Esophagus (tissue), 2 donors: ENCODE measurements at regions not wholly inside any gene's neighbourhood (a gene's known extent, or its start where the extent isn't known, plus 50 kb on each side); places are given as distances from the start of the nearest gene placed in this dataset.
"Not testable (repeated sequence)": the region's sequence is repeated elsewhere in the genome, so short reads cannot be mapped to it uniquely, and the experiment has no call there.

ENCODE experiments used
- H3K27ac ChIP-seq, 2 donors: one replicate each; pipeline ENCODE4 v1.5.1; 2013; ENCODE audit warnings: low read depth in 2 of 2, mild to moderate bottlenecking in 2 of 2, inconsistent platforms in 1 of 2, low read length in 1 of 2, moderate library complexity in 1 of 2
- H3K27me3 ChIP-seq, 2 donors: one replicate each; pipeline ENCODE4 v1.6.1; 2013; ENCODE audit warnings: low read length in 2 of 2, control low read depth in 1 of 2, mild to moderate bottlenecking in 1 of 2; ENCODE audit not compliant: insufficient read depth in 2 of 2, control insufficient read depth in 1 of 2
- H3K36me3 ChIP-seq, 2 donors: one replicate each; pipeline ENCODE4 v1.6.1; 2013; ENCODE audit warnings: low read length in 1 of 2; ENCODE audit not compliant: control insufficient read depth in 2 of 2, insufficient read depth in 2 of 2
- H3K4me1 ChIP-seq, 2 donors: one replicate each; pipeline ENCODE4 v1.6.1; 2013; ENCODE audit warnings: low read length in 1 of 2; ENCODE audit not compliant: control insufficient read depth in 2 of 2, insufficient read depth in 2 of 2
- H3K4me3 ChIP-seq, 2 donors: one replicate each; pipeline ENCODE4 v1.5.1; 2013; ENCODE audit warnings: low read length in 2 of 2, mild to moderate bottlenecking in 2 of 2, low read depth in 1 of 2, moderate library complexity in 1 of 2
- H3K9me3 ChIP-seq, 2 donors: one replicate each; pipeline ENCODE4 v1.6.1; 2013; ENCODE audit warnings: mild to moderate bottlenecking in 2 of 2, low read depth in 1 of 2, low read length in 1 of 2, moderate library complexity in 1 of 2; ENCODE audit not compliant: control insufficient read depth in 2 of 2, insufficient read depth in 1 of 2
- WGBS, 2 donors: extraction: QIAGEN DNeasy Blood & Tissue Kit; methylation state at CpG; one replicate each; pipeline ENCODE4 v1.1.7; 2013; 5-methylcytosine and 5-hydroxymethylcytosine counted together
- donor health status: healthy with polysubstance abuse.
- donor health status: Bipolar disorder and iron deficiency.

- no peaks in the 10 kb centered on the region for H3K27me3 ChIP-seq
Measured at GRCh38 chr6:140669321-140669720, 1294.9 kb upstream of the CITED2 start.

GRCh38 chr6:140663772-140664171 lies 1289.3 kb upstream of the CITED2 start:
- WGBS, 2 donors: 95 to 97% methylated on average over 2 of the region's 2 CpGs
- no peak overlapping the region for H3K27ac ChIP-seq
- H3K4me3 ChIP-seq: no peak overlapping the region
- H3K36me3 ChIP-seq: no peaks in the 10 kb centered on the region
- H3K4me1 ChIP-seq: no peaks in the 10 kb centered on the region
- no peaks in the 10 kb centered on the region for H3K9me3 ChIP-seq
- no peaks in the 10 kb centered on the region for H3K27me3 ChIP-seq

More at GRCh38 chr6:140669321-140669720, 1294.9 kb upstream of the CITED2 start:
- Histone ChIP-seq H3K27ac (no peak overlapping the region), H3K4me3 (no peak overlapping the region), H3K9me3 (no peaks in the 10 kb centered on the region), H3K36me3 (no peaks in the 10 kb centered on the region), H3K4me1 (no peaks in the 10 kb centered on the region)
- 87 to 88% methylated on average over 3 of the region's 3 CpGs for whole genome bisulfite sequencing, 2 donors

- 92 to 95% methylated on average over 2 of the region's 2 CpGs for WGBS, 2 donors
Measured at GRCh38 chr6:140663094-140663493, 1288.6 kb upstream of the CITED2 start.

GRCh38 chr6:140661691-140662090 lies 1287.2 kb upstream of the CITED2 start:
- Histone ChIP-seq H3K36me3 (no peaks in the 10 kb centered on the region), H3K9me3 (no peaks in the 10 kb centered on the region), H3K4me1 (no peaks in the 10 kb centered on the region), H3K27ac (no peak overlapping the region), H3K4me3 (no peak overlapping the region), H3K27me3 (no peaks in the 10 kb centered on the region)
- 77 to 79% methylated on average over 3 of the region's 3 CpGs for WGBS, 2 donors

More at GRCh38 chr6:140663094-140663493, 1288.6 kb upstream of the CITED2 start:
- Histone ChIP-seq H3K36me3 (no peaks in the 10 kb centered on the region), H3K4me3 (no peak overlapping the region), H3K27ac (no peak overlapping the region), H3K4me1 (no peaks in the 10 kb centered on the region), H3K9me3 (no peaks in the 10 kb centered on the region), H3K27me3 (no peaks in the 10 kb centered on the region)

- no peaks in the 10 kb centered on the region for H3K36me3 ChIP-seq
- no peak overlapping the region for H3K4me3 ChIP-seq
- H3K27ac ChIP-seq: no peak overlapping the region
- H3K4me1 ChIP-seq: no peaks in the 10 kb centered on the region
- no peaks in the 10 kb centered on the region for H3K27me3 ChIP-seq
- WGBS, 2 donors: 27 to 31% methylated on average over 2 of the region's 2 CpGs
- peaks cover 0 to 2% of the 10 kb centered on the region in 2 donors for H3K9me3 ChIP-seq
Measured at GRCh38 chr6:140660295-140660694, 1285.8 kb upstream of the CITED2 start.

- Histone ChIP-seq H3K27ac (no peak overlapping the region), H3K9me3 (peaks cover 0 to 2% of the 10 kb centered on the region in 2 donors), H3K4me1 (no peaks in the 10 kb centered on the region), H3K36me3 (no peaks in the 10 kb centered on the region), H3K27me3 (no peaks in the 10 kb centered on the region), H3K4me3 (no peak overlapping the region)
Measured at GRCh38 chr6:140653972-140654371, 1279.5 kb upstream of the CITED2 start.

- H3K27ac ChIP-seq: no peak overlapping the region
- peaks cover 0 to 2% of the 10 kb centered on the region in 2 donors for H3K9me3 ChIP-seq
- no peaks in the 10 kb centered on the region for H3K36me3 ChIP-seq
- no peaks in the 10 kb centered on the region for H3K4me1 ChIP-seq
- H3K27me3 ChIP-seq: no peaks in the 10 kb centered on the region
- H3K4me3 ChIP-seq: no peak overlapping the region
Measured at GRCh38 chr6:140653506-140653905, 1279.1 kb upstream of the CITED2 start.

- WGBS, 2 donors: 90 to 91% methylated on average over 3 of the region's 3 CpGs
- not testable (repeated sequence) for H3K4me3 ChIP-seq, H3K36me3 ChIP-seq, H3K9me3 ChIP-seq, H3K27me3 ChIP-seq, H3K27ac ChIP-seq, H3K4me1 ChIP-seq
Measured at GRCh38 chr6:140649502-140649901, 1275.1 kb upstream of the CITED2 start.

GRCh38 chr6:140647322-140647721 lies 1272.9 kb upstream of the CITED2 start:
- H3K4me3 ChIP-seq, H3K27me3 ChIP-seq, H3K36me3 ChIP-seq, H3K9me3 ChIP-seq, H3K4me1 ChIP-seq, H3K27ac ChIP-seq: not testable (repeated sequence)

GRCh38 chr6:140644017-140644416 lies 1269.6 kb upstream of the CITED2 start:
- WGBS, 2 donors: 81 to 97% methylated on average over 2 of the region's 2 CpGs

More at GRCh38 chr6:140644017-140644416, 1269.6 kb upstream of the CITED2 start:
- H3K9me3 ChIP-seq: no peaks in the 10 kb centered on the region
- no peaks in the 10 kb centered on the region for H3K27me3 ChIP-seq
- H3K36me3 ChIP-seq: no peaks in the 10 kb centered on the region
- no peak overlapping the region for H3K4me3 ChIP-seq
- H3K4me1 ChIP-seq: no peaks in the 10 kb centered on the region
- H3K27ac ChIP-seq: no peak overlapping the region
